GM21786 (cell line): ENCODE measurements at regions not wholly inside any gene's neighbourhood (a gene's known extent, or its start where the extent isn't known, plus 50 kb on each side); places are given as distances from the start of the nearest gene placed in this dataset.

ENCODE experiments used
- ATAC-seq: cut with Tn5 transposase; IDR thresholded peaks from one replicate; pipeline ENCODE4 v1.9.1; 2021; ENCODE audit not compliant: unreplicated experiment

- ATAC-seq, result no peak
Observed at GRCh38 chr11:45523760-45524159, 141.7 kb downstream of the CHST1 start.

DNA sequence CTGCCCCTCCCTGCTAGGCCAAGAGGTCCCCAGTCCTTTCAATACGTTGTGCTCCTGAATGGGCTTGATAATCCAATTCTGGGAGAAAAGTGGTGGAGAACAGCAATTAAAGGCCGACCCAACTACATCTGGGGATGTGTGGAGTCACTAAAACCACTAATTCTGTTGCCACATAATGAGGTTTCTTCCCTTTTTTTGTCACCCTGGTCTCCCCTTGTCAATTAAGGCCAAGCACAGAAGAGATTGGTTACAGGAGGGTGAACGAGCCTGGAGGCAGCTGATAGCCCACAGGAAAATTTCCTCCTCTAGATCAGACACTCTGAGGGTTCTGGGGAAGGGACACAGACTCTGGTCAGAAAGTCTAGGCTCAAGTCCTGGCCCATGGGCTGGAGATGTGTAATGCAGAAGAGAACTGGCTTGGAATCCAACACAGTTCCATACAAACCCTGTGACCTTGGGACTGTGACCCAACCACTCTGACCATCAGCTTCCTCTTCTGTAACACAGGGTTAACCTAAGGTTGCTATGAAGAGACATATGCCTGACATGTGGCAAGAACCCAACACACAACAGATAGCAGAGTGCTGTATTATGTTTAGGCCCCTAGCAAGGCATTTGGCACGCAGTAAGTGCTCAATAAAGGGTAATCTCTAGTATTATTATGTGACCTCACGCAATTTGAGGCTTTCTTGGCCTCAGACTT, 146.4 kb downstream of the CHST1 start:
- ATAC-seq, result no peak

DNA sequence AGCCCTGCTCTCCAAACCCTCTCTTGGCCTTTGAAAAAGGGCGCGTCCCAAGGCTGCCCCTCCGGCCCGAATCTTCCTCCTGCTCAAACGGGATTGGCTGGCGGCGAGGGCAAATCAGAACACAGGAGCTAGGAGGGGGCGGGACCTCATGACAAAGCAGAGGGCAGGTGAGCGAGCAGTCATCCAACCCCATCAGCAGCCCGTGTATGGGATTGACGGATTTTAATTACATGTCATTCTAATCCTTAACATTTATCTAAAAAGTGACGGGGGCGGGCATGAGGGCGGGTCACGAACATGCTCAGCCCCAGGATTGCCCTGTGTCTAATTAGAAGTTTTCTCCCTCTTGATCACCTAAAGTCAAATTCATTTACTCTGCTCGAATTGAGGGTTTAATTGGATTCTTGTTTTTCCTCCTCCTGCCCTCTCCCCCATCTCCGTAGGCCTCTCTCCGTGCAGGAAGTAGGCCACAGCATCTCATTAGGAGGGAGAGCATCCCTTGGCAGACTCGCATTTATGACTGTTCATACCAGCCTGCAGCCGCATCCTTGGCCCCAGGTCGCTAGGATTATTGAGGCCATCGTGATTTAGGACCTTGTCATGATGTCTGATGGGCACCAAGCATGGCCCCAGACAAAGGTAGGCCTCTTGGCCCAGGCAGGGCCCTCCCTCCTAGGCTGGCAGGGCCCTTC, 147.1 kb downstream of the CHST1 start:
- no peak for ATAC-seq

DNA sequence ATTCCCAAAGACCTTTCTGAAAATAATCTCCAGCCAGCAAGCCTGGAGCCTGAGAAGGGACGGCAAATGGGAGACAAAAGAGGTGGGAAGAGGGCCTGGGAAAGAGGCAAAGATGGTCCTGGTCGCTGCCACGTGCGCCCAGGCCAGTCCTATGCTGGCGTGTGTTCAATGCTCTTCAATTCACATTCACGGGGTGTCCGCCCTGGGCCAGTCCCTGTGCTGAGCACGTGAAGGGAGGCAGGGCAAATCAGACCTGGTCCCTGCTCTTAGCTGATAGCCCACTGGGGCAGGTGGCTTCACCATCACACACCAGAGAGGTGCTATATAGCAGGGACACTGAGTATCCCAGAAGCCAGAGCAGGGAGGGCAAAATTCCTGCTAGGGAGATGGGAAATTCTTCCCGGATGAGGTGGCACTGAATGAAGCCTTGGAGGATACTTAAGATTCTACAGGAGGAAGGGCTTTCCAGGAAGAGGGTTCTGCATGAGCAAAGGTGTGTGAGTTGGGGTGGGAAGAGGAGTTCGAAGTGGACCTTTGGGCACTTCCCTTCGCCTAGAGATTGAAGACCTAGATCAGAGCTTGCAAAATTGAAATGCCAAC, 148.2 kb downstream of the CHST1 start:
- ATAC-seq, result no peak

DNA sequence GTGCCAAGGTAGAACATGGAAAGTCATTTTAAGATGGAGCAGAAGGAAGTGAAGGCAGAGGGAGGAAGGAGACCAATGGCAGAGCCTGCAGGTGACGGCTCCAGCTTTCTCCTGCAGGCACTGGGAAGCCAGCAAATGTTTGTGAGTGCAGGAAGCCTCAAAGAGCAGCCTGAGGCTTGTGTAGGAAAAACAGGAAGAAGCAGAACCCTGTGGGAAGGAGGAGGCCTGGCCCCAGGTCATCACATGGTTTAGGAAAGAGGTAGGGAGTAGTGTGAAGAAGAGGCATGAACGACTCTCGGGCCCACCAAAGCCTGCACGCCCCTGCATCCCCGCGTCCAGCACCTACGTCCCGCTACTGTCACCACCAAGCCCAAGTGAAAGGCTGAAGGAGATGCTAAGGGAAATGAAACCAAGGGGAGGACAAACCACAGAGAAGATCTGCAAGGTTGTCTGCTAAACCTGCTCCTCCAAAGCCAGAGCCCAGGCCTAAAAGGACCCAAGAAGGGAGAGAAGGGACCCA, 151.5 kb downstream of the CHST1 start:
- no peak for ATAC-seq

- ATAC-seq, result no peak
Observed at GRCh38 chr11:45512471-45513148, 152.8 kb downstream of the CHST1 start.

DNA sequence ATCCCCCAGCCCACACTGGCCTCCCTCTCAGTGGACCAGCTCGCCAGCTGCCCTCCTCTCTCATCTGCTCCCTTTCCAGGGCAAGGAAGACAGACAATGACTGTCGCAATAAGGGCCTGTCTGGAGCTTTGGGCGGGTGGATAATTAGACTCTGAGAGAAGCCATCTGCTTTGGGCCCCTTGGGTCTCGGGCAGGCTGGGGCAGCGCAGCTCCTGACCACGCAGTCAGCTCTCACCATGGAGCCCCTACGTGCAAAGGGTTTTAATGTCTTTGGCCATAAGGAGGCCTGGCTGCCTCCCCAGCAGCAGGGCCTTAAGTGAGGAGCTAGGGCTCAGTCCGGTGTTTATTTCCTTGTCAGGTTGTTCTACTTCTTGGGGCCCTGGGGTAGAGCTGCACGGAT, 153.9 kb downstream of the CHST1 start:
- ATAC-seq, result no peak

GRCh38 chr11:45507916-45508315, 157.5 kb downstream of the CHST1 start:
- no peak for ATAC-seq

- no peak for ATAC-seq
Observed at GRCh38 chr11:45503311-45503710, 162.1 kb downstream of the CHST1 start.

DNA sequence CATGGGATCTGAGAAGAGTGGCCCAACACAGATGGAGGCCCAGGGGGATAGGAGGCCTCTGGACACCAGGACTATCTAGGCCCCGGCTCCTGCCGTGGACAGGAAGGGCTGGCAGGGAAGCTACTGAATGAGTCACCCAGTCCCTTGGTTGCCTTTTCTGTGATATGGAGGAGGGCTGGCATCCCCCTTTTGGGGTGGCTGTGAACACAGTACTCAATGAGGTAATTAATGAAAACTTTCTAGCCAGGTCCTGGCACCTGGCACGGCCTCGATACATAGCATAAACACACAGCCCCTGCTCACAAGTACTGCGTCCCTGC, 163.2 kb downstream of the CHST1 start:
- no peak for ATAC-seq

GRCh38 chr11:45501392-45502225, 163.8 kb downstream of the CHST1 start:
- no peak for ATAC-seq

DNA sequence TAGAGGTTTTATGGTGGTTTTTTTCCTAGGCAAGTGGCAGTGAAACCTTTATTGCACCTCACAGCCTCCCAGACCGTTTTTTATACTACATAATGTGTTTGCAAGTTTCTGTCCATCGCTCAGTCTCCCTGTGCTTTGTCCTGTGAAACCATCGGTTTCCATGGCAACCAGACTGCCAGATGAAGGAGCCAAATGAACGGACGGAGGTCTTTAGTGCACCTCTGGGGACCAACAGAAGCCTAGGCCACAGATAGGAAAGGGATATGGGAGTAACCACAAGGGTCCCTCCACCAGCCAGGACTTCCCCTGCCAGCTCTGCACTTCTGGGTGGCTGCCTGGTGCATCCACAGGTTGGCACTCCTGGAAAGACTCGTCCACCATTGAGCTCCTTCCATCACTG, 165.0 kb downstream of the CHST1 start:
- ATAC-seq, result no peak

DNA sequence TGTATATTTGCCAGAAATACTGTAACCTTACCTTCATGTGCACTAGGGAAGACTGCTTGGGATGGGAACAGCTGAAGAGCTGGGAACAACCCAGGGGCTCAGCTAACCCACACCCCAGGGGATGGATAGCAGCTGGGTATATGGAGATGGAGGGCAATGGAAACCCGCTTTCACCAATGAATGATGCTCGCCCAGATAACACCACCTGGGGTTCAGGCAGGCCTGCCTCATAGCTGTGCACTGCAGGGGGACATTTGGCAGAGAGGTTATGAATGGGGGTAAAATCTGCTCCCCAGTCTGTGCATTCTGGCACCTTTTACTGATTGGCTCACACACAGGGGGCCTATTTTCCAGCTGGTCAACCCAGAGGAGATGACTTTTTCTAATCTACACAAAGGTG, 170.7 kb downstream of the CHST1 start:
- no peak for ATAC-seq

- no peak for ATAC-seq
Observed at GRCh38 chr11:45489281-45489905, 176.0 kb downstream of the CHST1 start.

DNA sequence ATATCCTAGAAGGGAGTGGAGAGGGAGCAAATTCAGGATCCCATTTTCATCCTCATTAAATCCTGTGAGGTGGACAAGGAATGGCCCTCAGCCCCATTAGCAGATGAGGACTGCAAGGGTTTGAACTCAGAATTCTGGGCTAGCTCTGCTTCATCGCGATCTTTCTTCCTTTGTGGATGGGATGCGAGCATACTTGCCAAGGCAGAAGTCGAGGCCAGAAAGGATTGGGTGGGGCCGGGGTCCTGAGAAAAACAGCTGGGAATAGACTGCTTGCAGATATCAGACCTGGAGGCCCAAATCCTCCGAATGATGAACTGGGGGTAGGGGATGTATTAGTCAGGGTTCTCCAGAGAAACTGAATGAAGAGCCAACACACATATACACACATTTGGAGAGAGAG, 179.0 kb downstream of the CHST1 start:
- ATAC-seq, result no peak

- ATAC-seq, result no peak
Observed at GRCh38 chr11:45485070-45485707, 180.2 kb downstream of the CHST1 start.

DNA sequence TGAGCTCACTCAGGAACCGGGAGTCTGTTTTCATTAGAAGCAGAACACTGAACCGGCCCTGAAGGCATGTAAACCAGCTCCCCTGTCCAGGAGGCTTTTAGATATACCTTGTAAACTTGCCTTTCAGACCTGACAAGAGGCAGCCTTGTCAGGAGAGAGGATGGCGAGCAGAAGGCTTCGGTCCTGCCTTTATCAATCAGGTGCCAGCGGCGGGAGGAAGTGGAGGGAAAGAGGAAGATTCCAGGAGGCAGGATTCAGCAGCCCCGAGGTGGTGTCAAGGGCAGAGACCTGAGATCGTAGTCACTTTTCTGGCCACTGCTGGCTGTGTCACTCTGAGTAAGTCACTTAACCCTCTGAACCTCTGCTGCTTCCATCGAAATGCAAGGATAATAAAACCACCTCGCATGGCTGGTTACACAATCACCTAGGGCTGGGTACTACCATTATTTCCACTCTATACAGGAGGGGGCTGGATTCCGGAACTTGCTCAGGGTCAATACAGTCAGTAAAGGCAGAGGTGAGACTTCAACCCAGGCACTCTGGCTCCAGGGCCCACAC, 181.0 kb downstream of the CHST1 start:
- ATAC-seq, result no peak

DNA sequence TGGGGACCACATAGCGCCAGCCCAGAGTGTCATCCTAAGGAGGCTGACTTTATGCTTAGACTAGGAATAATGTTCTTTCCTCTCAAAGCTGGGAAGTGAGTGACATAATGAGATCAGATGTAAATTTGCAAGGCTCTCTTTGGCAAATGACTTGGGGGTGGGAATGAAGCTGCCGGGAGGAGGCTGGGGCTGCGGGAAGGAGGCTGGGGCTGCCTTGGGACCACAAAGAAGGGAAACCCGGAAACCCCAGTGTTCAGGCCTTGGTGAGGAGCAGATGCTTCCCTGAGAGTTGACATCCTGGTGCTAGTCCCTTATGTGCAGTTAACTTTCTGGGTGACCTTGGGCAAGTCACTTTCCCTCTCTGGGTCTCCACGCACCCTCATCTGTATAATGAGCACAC, 182.0 kb downstream of the CHST1 start:
- ATAC-seq, result no peak

- no peak for ATAC-seq
Observed at GRCh38 chr11:45482331-45482730, 183.1 kb downstream of the CHST1 start.

DNA sequence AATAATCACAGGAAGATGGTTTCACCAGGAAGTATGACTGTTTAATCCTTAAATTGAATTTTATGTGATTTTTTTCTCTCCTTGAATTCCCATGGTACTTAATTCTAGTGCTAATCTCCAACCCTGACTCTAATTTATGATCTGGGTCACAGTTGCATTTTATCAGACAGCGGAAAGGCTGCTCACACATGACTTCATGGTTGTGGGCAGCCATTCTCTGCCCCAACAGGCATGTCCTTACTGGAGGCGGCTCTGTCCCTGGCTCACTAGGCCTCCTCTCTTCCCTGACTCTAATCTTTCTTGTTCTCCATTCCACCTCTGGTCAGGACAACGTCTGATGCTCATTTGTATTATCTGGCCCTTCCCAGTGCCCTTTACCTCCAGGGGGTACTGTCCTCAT, 184.4 kb downstream of the CHST1 start:
- no peak for ATAC-seq
